ENCODE measurements at regions not wholly inside any gene's neighbourhood (a gene's known extent, or its start where the extent isn't known, plus 50 kb on each side); places are given as distances from the start of the nearest gene placed in this dataset.

DNA sequence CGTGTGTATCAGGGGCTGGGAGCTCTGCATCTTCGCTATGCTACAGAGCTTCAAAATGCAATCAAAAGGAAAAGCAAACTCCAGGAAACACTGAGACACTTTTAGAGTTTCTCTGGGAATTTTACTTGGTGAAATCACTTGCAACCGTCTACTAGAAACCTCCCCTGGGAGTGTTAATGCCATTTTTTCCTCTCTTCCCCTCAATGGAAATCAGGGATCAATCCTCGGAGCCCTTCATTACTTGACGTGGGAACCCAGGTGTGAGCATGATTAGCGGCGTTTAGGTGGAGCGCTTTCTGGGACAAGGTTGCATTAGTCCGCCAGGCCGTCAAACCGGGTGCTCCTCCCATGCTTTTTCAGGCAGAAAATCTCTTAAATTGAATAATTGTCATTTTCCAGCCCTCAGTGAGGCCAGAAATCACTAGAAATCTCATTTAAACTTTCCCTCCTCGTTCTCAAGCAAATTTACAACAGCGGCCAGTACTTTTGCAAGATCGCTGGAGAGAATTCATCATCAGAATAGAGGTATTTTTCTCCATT lies 191.3 kb downstream of the IRX1 start:
- TF ChIP-seq, protein P1, sequence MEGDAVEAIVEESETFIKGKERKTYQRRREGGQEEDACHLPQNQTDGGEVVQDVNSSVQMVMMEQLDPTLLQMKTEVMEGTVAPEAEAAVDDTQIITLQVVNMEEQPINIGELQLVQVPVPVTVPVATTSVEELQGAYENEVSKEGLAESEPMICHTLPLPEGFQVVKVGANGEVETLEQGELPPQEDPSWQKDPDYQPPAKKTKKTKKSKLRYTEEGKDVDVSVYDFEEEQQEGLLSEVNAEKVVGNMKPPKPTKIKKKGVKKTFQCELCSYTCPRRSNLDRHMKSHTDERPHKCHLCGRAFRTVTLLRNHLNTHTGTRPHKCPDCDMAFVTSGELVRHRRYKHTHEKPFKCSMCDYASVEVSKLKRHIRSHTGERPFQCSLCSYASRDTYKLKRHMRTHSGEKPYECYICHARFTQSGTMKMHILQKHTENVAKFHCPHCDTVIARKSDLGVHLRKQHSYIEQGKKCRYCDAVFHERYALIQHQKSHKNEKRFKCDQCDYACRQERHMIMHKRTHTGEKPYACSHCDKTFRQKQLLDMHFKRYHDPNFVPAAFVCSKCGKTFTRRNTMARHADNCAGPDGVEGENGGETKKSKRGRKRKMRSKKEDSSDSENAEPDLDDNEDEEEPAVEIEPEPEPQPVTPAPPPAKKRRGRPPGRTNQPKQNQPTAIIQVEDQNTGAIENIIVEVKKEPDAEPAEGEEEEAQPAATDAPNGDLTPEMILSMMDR (IDR thresholded peaks at IDR 0.05), result no peak
- TF ChIP-seq POLR2A (IDR thresholded peaks at IDR 0.05), result no peak

Measured in thyroid gland (tissue), 4 donors.